Sigmoid colon (tissue), 6 donors: ENCODE measurements at regions not wholly inside any gene's neighbourhood (a gene's known extent, or its start where the extent isn't known, plus 50 kb on each side); places are given as distances from the start of the nearest gene placed in this dataset.

Experiments
- DNase-seq: peaks from one replicate; pipeline ENCODE4 v3.0.0-alpha.2; 2019
- H3K27ac ChIP-seq, 4 donors: fragments of 200-600 bp; sonication (generic); one replicate each; pipeline ENCODE4 v1.5.1; 2016 to 2019; ENCODE audit warnings: mild to moderate bottlenecking in 1 of 4
- H3K27me3 ChIP-seq, 3 donors: fragments of 200-600 bp; sonication (generic); one replicate each; pipeline ENCODE4 v1.5.1; 2019; ENCODE audit warnings: mild to moderate bottlenecking in 1 of 3
- H3K36me3 ChIP-seq, 4 donors: fragments of 200-600 bp; sonication (generic); one replicate each; pipeline ENCODE4 v1.5.1; 2016 to 2019
- H3K4me1 ChIP-seq, 4 donors: fragments of 200-600 bp; sonication (generic); one replicate each; pipeline ENCODE4 v1.5.1; 2017 to 2019
- H3K4me3 ChIP-seq, 4 donors: fragments of 200-600 bp; sonication (generic); one replicate each; pipeline ENCODE4 v1.5.1; 2017 to 2019; ENCODE audit warnings: mild to moderate bottlenecking in 2 of 4, moderate library complexity in 1 of 4
- H3K9me3 ChIP-seq, 4 donors: fragments of 200-600 bp in 3 of 4; sonication (generic) in 3 of 4; one replicate each; pipeline versions ENCODE4 v1.5.1 to v1.6.1; 2013 to 2019
- EP300 ChIP-seq, 4 donors: sonication (generic); formaldehyde crosslinking; IDR thresholded peaks; one replicate each; pipeline ENCODE4 v1.6.1; 2017; ENCODE audit warnings: antibody characterized with exemption in 4 of 4
- POLR2A ChIP-seq, 2 donors: fragments of 450-650 bp; IDR thresholded peaks; one replicate each; pipeline ENCODE4 v1.6.1; 2016; ENCODE audit warnings: antibody characterized with exemption in 2 of 2, mild to moderate bottlenecking in 2 of 2, moderate library complexity in 2 of 2
- POLR2AphosphoS5 ChIP-seq, 4 donors: sonication (generic); formaldehyde crosslinking; IDR thresholded peaks; one replicate each; pipeline ENCODE4 v1.6.1; 2017; ENCODE audit warnings: antibody characterized with exemption in 4 of 4
- WGBS, 2 donors: extraction: QIAGEN DNeasy Blood & Tissue Kit; methylation state at CpG; one replicate each; pipeline ENCODE4 v1.1.7; 2013; 5-methylcytosine and 5-hydroxymethylcytosine counted together
- intact Hi-C: fragments of 100-400 bp; cut with DNase I; formaldehyde crosslinking; loops from one replicate; pipeline ENCODE4 v1.15.1; 2023
- TF ChIP-seq, protein P1 (sequence below), 4 experiments: fragments of 450-650 bp in 3 of 4; fragments of 200-600 bp in 1 of 4; IDR thresholded peaks; one replicate each; pipeline ENCODE4 v1.5.1; 2016 to 2019; ENCODE audit warnings: antibody characterized with exemption in 4 of 4, mild to moderate bottlenecking in 3 of 4, moderate library complexity in 2 of 4
- donor health status: healthy with polysubstance abuse.
- donor health status: healthy.

DNA sequence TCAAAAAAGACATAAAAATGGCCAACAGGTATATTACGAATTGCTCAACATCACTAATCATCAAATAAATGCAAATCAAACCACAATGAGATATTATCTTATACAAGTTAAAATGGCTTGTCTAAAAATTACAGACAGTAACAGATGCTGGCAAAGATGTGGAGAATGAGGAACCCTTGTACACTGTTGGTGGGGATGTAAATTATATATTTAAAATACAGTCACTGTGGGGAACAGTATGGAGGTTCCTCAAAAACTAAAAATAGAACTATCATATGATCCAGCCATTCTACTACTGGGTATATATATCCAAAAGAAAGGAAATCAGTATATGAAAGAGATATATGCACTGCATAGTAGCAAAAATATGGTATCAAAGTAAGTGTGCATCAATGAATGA, 1037.2 kb upstream of the B3GALT2 start:
- Histone ChIP-seq H3K27me3 (no peaks in the 10 kb centered on the region), H3K4me1 (no peaks in the 10 kb centered on the region), H3K27ac (no peak overlapping the region), H3K9me3 (no peaks in the 10 kb centered on the region), H3K36me3 (no peaks in the 10 kb centered on the region), H3K4me3 (no peak overlapping the region)
- DNase-seq = no peak
- TF ChIP-seq, protein P1, sequence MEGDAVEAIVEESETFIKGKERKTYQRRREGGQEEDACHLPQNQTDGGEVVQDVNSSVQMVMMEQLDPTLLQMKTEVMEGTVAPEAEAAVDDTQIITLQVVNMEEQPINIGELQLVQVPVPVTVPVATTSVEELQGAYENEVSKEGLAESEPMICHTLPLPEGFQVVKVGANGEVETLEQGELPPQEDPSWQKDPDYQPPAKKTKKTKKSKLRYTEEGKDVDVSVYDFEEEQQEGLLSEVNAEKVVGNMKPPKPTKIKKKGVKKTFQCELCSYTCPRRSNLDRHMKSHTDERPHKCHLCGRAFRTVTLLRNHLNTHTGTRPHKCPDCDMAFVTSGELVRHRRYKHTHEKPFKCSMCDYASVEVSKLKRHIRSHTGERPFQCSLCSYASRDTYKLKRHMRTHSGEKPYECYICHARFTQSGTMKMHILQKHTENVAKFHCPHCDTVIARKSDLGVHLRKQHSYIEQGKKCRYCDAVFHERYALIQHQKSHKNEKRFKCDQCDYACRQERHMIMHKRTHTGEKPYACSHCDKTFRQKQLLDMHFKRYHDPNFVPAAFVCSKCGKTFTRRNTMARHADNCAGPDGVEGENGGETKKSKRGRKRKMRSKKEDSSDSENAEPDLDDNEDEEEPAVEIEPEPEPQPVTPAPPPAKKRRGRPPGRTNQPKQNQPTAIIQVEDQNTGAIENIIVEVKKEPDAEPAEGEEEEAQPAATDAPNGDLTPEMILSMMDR (IDR thresholded peaks at IDR 0.05) = no peak
- TF ChIP-seq EP300 (IDR thresholded peaks at IDR 0.05) (no peak), POLR2A (IDR thresholded peaks at IDR 0.05) (no peak), POLR2AphosphoS5 (IDR thresholded peaks at IDR 0.05) (no peak)
- intact Hi-C loops = no loop called here
- WGBS, 2 donors = 86 to 87% methylated on average over 1 of the region's 1 CpG

DNA sequence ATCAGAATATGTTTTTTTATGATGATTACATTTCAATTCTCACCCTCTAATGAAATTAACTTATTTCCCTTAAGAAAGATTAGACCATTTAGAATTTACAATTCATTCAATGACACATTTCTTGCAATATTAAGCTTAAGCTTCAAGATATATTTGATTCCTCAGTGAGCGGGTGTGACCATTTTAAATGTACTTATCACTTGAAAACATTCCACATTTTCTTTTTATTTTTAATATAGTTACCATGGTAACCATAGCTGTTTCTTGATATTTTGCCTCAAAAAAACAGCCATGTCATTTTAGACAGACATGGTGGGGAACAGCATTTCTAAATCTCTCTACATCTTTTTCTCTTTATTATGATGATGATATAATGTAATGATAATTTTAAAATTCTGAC, 1029.0 kb upstream of the B3GALT2 start:
- 95% methylated on average over 1 of the region's 1 CpG for WGBS, 2 donors
- Histone ChIP-seq H3K27me3 (no peaks in the 10 kb centered on the region), H3K4me3 (no peak overlapping the region), H3K36me3 (no peaks in the 10 kb centered on the region), H3K9me3 (no peaks in the 10 kb centered on the region), H3K4me1 (no peaks in the 10 kb centered on the region), H3K27ac (no peak overlapping the region)
- intact Hi-C loops = no loop called here
- TF ChIP-seq POLR2AphosphoS5 (IDR thresholded peaks at IDR 0.05) = no peak
- TF ChIP-seq POLR2A (IDR thresholded peaks at IDR 0.05) = no peak
- TF ChIP-seq, protein P1 (IDR thresholded peaks at IDR 0.05) = no peak
- TF ChIP-seq EP300 (IDR thresholded peaks at IDR 0.05) = no peak
- no peak for DNase-seq

DNA sequence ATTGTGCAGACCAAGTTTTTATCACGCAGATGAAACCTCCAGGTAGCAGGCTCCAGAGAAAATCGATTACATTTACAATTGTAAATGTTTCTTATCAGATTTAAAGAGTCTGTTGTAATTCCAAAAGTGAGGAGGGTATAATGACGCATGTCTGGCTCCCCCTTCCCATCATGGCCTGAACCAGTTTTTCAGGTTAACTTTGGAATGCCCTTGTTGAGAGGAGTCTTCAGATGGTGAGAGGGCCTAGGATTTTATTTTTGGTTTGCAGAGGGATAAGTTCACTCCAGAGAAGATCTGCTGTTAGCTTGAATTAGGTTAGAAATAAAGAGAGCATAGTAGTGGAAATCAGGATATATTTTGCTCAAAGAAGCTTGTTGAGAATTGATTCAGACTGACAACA, 1028.3 kb upstream of the B3GALT2 start:
- Histone ChIP-seq H3K4me3 (no peak overlapping the region), H3K9me3 (no peaks in the 10 kb centered on the region), H3K36me3 (no peaks in the 10 kb centered on the region), H3K27ac (no peak overlapping the region), H3K4me1 (no peaks in the 10 kb centered on the region), H3K27me3 (no peaks in the 10 kb centered on the region)
- no peak for DNase-seq
- WGBS, 2 donors = 87 to 91% methylated on average over 3 of the region's 3 CpGs
- TF ChIP-seq, protein P1 (IDR thresholded peaks at IDR 0.05) = no peak
- TF ChIP-seq EP300 (IDR thresholded peaks at IDR 0.05) (no peak), POLR2AphosphoS5 (IDR thresholded peaks at IDR 0.05) (no peak), POLR2A (IDR thresholded peaks at IDR 0.05) (no peak)
- intact Hi-C loops = no loop called here

DNA sequence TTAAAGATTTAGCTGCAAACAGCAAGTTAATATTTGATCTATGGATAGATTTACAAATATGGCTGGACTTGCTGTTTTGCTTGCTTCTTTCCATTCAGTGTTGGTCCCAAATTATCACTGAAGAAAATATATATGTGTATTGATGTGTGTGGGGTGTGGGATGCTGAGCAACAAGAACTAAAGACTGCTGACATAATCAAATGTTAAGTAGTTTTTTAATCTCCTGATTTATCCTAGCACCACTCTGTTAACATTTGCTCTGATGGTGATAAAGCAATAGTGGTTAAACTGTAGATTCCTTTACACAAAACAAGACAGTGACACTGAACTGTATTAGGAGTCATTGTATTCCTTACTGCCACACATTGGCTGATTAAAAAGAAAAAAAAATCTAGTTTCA, 1023.5 kb upstream of the B3GALT2 start:
- intact Hi-C loops = no loop called here
- Histone ChIP-seq H3K27ac (no peak overlapping the region), H3K4me1 (no peaks in the 10 kb centered on the region), H3K4me3 (no peak overlapping the region), H3K36me3 (no peaks in the 10 kb centered on the region), H3K9me3 (no peaks in the 10 kb centered on the region), H3K27me3 (no peaks in the 10 kb centered on the region)
- no peak for DNase-seq
- TF ChIP-seq EP300 (IDR thresholded peaks at IDR 0.05) (no peak), POLR2A (IDR thresholded peaks at IDR 0.05) (no peak), POLR2AphosphoS5 (IDR thresholded peaks at IDR 0.05) (no peak)
- TF ChIP-seq, protein P1 (IDR thresholded peaks at IDR 0.05) = no peak

DNA sequence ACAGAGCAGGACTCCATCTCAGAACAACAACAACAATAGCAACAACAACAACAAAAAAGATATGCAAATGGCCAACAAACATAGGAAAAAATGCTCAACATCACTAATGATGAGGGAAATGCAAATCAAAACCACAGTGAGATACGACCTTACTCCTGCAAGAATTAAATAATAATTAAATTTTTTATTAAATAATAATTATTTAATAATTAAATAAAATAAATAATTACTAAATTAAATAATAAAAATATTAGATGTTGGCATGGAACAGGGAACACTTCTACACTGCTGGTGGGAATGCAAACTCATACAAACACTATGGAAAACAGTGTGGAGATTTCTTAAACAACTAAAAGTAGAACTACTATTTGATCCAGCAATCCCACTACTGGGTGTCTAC, 1022.3 kb upstream of the B3GALT2 start:
- 84 to 88% methylated on average over 1 of the region's 1 CpG for WGBS, 2 donors
- Histone ChIP-seq H3K9me3 (no peaks in the 10 kb centered on the region), H3K36me3 (no peaks in the 10 kb centered on the region)

More for the DNA sequence above, 1022.3 kb upstream of the B3GALT2 start:
- no peaks in the 10 kb centered on the region for H3K4me1 ChIP-seq
- H3K27ac ChIP-seq = no peak overlapping the region
- no peak overlapping the region for H3K4me3 ChIP-seq
- TF ChIP-seq EP300 (IDR thresholded peaks at IDR 0.05) (no peak), POLR2AphosphoS5 (IDR thresholded peaks at IDR 0.05) (no peak), POLR2A (IDR thresholded peaks at IDR 0.05) (no peak)
- intact Hi-C loops = no loop called here
- no peaks in the 10 kb centered on the region for H3K27me3 ChIP-seq
- DNase-seq = no peak
